ENCODE measurements at regions not wholly inside any gene's neighbourhood (a gene's known extent, or its start where the extent isn't known, plus 50 kb on each side); places are given as distances from the start of the nearest gene placed in this dataset.
"Not testable (repeated sequence)": the region's sequence is repeated elsewhere in the genome, so short reads cannot be mapped to it uniquely, and the experiment has no call there.

DNA sequence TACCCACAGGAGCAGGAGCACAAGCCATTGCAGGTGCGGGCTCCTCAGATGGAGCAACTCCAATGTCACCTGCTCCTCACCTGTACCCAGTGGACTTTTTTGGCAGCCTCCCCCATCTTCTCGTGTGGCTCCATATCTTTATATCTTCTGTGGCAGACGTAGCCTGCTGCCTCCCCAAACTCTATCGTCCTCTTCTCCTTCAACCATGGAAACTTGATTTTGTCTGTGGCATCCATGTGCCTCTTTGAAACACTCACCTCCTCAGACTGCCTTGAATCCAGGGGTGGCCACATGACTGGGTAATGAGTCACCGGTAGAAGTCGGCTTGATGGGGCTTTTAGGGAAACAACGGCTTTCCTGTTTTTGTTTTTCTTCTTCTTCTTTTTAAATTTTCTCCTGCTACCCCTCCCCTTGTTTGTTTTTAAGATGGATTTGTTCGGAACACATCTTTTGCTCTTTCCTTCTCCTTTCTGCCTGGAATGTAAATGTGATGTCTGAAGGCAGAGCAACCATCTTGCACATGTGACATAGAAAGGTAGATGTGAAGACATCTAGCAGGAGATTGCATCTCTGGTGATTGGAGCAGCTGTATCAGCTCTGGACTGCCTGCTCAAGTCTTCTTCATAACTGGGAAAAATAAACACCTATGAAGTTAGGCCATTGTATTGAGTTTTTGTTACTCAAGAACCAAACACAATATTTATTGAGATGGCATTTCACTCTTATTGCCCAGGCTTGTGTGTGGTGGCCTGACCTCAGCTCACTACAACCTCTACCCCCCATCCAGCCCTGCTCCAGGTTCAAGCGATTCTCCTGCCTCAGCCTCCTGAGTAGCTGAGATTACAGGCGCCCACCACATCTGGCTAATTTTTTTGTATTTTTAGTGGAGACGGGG lies 69.9 kb upstream of the DDR1 start:
- no peaks in the 10 kb centered on the region for H3K36me3 Mint-ChIP-seq (ENCODE audit: low read depth, unreplicated experiment)

DNA sequence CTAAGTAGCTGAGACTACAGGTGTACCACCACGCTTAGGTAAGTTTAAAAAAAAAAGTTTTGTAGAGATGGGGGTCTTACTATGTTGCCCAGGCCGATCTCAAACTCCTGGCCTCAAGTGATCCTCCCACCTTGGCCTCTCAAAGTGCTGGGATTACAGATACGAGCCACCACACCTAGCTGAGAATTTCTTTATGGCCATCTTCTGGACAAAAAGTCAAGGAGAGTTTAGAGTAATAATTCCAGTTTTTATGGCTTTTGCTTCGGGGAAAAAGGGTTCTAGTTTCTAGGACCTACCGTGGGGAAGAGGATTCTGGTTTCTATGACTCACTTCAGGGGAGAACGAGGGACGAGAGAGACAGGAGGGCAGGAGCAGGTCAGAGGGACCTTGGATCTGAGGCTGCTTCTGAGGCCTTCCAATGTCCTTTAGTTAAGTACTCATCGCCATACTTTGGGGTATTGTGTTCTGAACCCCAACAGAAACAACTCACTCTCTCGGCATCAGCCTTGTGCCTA lies 69.3 kb upstream of the IER3 start:
- no peak for DNase-seq (ENCODE audit: low spot score)
- H3K4me1 Mint-ChIP-seq (ENCODE audit: unreplicated experiment), result peaks cover 13% of the 10 kb centered on the region
- H3K9me3 Mint-ChIP-seq (ENCODE audit: unreplicated experiment), result no peaks in the 10 kb centered on the region
- TF ChIP-seq, protein P1, sequence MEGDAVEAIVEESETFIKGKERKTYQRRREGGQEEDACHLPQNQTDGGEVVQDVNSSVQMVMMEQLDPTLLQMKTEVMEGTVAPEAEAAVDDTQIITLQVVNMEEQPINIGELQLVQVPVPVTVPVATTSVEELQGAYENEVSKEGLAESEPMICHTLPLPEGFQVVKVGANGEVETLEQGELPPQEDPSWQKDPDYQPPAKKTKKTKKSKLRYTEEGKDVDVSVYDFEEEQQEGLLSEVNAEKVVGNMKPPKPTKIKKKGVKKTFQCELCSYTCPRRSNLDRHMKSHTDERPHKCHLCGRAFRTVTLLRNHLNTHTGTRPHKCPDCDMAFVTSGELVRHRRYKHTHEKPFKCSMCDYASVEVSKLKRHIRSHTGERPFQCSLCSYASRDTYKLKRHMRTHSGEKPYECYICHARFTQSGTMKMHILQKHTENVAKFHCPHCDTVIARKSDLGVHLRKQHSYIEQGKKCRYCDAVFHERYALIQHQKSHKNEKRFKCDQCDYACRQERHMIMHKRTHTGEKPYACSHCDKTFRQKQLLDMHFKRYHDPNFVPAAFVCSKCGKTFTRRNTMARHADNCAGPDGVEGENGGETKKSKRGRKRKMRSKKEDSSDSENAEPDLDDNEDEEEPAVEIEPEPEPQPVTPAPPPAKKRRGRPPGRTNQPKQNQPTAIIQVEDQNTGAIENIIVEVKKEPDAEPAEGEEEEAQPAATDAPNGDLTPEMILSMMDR (IDR thresholded peaks at IDR 0.05; ENCODE audit: unreplicated experiment), result no peak
- H3K36me3 Mint-ChIP-seq (ENCODE audit: low read depth, unreplicated experiment), result no peaks in the 10 kb centered on the region
- H3K4me3 Mint-ChIP-seq (ENCODE audit: unreplicated experiment), result no peak overlapping the region
- H3K27me3 Mint-ChIP-seq (ENCODE audit: unreplicated experiment), result peaks cover 4% of the 10 kb centered on the region
- H3K27ac Mint-ChIP-seq (ENCODE audit: unreplicated experiment), result no peak overlapping the region

More for the DNA sequence above, 69.9 kb upstream of the DDR1 start:
- no peak for DNase-seq (ENCODE audit: low spot score)
- H3K4me1 Mint-ChIP-seq (ENCODE audit: unreplicated experiment), result peaks cover 13% of the 10 kb centered on the region
- TF ChIP-seq, protein P1 (IDR thresholded peaks at IDR 0.05; ENCODE audit: unreplicated experiment), result no peak
- H3K9me3 Mint-ChIP-seq (ENCODE audit: unreplicated experiment), result no peaks in the 10 kb centered on the region
- H3K27ac Mint-ChIP-seq (ENCODE audit: unreplicated experiment), result peak overlapping the region; percentile 38
- peaks cover 4% of the 10 kb centered on the region for H3K27me3 Mint-ChIP-seq (ENCODE audit: unreplicated experiment)
- no peak overlapping the region for H3K4me3 Mint-ChIP-seq (ENCODE audit: unreplicated experiment)

DNA sequence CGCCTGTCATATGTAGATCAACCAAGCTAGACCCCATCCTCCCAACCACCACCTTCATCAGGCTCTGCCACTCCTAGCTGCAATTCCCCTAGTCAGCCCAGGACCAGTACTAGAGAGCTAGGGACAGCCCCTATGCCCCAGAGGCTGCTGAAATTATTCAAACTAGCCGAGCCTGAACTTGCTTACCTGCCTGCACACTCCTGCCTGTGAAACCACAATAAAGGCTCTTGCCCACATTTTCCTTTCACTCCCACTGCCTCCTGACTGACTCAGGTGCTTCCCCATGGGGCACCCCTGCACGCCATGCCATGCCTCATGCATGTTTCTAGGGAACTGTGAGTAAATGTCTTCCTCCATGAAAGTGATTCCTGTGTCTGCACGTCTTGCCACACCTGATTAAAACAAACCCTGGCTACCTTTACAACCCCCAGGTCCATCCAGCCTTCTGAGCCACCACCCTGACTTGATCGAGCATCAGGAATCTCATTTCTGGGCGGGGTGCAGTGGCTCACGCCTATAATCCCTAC lies 66.5 kb upstream of the IER3 start:
- Mint-ChIP-seq H3K36me3 (ENCODE audit: low read depth, unreplicated experiment) (no peaks in the 10 kb centered on the region), H3K4me3 (ENCODE audit: unreplicated experiment) (no peak overlapping the region), H3K4me1 (ENCODE audit: unreplicated experiment) (peaks cover 8% of the 10 kb centered on the region), H3K27ac (ENCODE audit: unreplicated experiment) (no peak overlapping the region), H3K27me3 (ENCODE audit: unreplicated experiment) (peaks cover 7% of the 10 kb centered on the region), H3K9me3 (ENCODE audit: unreplicated experiment) (no peaks in the 10 kb centered on the region)
- TF ChIP-seq, protein P1 (IDR thresholded peaks at IDR 0.05; ENCODE audit: unreplicated experiment), result no peak
- DNase-seq (ENCODE audit: low spot score), result no peak

DNA sequence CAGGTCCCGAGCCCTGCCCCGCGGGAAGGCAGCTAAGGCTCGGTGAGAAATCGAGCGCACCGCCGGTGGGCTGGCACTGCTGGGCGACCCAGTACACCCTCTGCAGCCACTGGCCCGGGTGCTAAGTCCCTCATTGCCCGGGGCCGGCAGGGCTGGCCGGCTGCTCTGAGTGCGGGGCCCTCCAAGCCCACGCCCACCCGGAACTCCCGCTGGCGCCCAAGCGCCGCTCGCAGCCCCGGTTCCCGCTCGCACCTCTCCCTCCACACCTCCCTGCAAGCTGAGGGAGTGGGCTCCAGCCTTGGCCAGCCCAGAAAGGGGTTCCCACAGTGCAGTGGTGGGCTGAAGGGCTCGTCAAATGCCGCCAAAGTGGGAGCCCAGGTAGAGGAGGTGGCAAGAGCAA lies 63.2 kb upstream of the IER3 start:
- not testable (repeated sequence) for H3K36me3 Mint-ChIP-seq (ENCODE audit: low read depth, unreplicated experiment); DNase-seq (ENCODE audit: low spot score); H3K27ac Mint-ChIP-seq (ENCODE audit: unreplicated experiment)

DNA sequence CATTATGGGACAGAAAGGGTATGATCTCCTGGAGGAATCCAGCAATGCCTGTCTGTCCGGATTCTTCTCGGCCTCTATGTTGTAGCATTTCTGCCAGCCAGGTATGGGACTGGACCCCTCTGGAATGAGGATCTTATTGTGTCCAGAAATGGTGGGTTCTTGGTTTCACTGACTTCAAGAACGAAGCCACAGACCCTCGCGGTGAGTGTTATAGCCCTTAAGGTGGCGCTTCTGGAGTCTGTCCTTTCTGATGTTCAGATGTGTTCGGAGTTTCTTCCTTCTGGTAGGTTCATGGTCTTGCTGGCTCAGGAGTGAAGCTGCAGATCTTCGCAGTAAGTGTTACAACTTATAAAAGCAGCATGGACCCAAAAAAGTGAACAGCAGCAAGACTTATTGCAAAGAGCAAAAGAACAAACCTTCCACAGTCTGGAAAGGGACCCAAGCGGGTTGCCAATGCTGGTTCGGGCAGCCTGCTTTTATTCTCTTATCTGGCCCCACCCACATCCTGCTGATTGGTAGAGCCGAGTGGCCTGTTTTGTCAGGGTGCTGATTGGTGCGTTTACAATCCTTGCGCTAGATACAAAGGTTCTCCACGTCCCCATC lies 62.3 kb upstream of the IER3 start:
- Mint-ChIP-seq H3K4me3 (ENCODE audit: unreplicated experiment) (no peak overlapping the region), H3K36me3 (ENCODE audit: low read depth, unreplicated experiment) (no peaks in the 10 kb centered on the region), H3K4me1 (ENCODE audit: unreplicated experiment) (peaks cover 6% of the 10 kb centered on the region), H3K27me3 (ENCODE audit: unreplicated experiment) (peaks cover 11% of the 10 kb centered on the region), H3K9me3 (ENCODE audit: unreplicated experiment) (no peaks in the 10 kb centered on the region), H3K27ac (ENCODE audit: unreplicated experiment) (no peak overlapping the region)
- TF ChIP-seq, protein P1 (IDR thresholded peaks at IDR 0.05; ENCODE audit: unreplicated experiment), result no peak
- no peak for DNase-seq (ENCODE audit: low spot score)

More for the DNA sequence above, 63.2 kb upstream of the IER3 start:
- not testable (repeated sequence) for H3K27me3 Mint-ChIP-seq (ENCODE audit: unreplicated experiment); H3K4me3 Mint-ChIP-seq (ENCODE audit: unreplicated experiment); H3K4me1 Mint-ChIP-seq (ENCODE audit: unreplicated experiment); H3K9me3 Mint-ChIP-seq (ENCODE audit: unreplicated experiment)
